ENCODE measurements at regions not wholly inside any gene's neighbourhood (a gene's known extent, or its start where the extent isn't known, plus 50 kb on each side); places are given as distances from the start of the nearest gene placed in this dataset.

- Histone ChIP-seq H3K9ac (ENCODE audit: insufficient read depth, low read length, poor library complexity, severe bottlenecking) (no peak overlapping the region), H3K36me3 (replicated peaks in 1 of 2; ENCODE audit: control insufficient read depth in 1 of 2, insufficient read depth in 2 of 2, low read length in 2 of 2) (no peaks in the 10 kb centered on the region), H4K20me1 (ENCODE audit: insufficient read depth, low read length) (no peaks in the 10 kb centered on the region), H2AFZ (ENCODE audit: insufficient read depth, low read depth, low read length, poor library complexity, severe bottlenecking) (no peak overlapping the region), H3K4me2 (replicated peaks; ENCODE audit: extremely low read depth, low read length, poor library complexity, severe bottlenecking) (no peak overlapping the region), H3K4me3 (replicated peaks in 1 of 3; ENCODE audit: low read depth in 2 of 3, low read length in 3 of 3) (no peak overlapping the region), H3K27ac (ENCODE audit: low read depth in 1 of 2, low read length in 2 of 2) (no peak overlapping the region), H3K9me3 (replicated peaks in 1 of 2; ENCODE audit: control insufficient read depth in 1 of 2, insufficient read depth in 1 of 2, low read length in 2 of 2) (peaks cover 0 to 3% of the 10 kb centered on the region in 2 donors), H3K27me3 (ENCODE audit: control insufficient read depth in 2 of 2, insufficient read depth in 2 of 2, low read length in 2 of 2) (no peaks in the 10 kb centered on the region), H3K79me2 (ENCODE audit: insufficient read depth, low read length) (no peaks in the 10 kb centered on the region), H3K4me1 (ENCODE audit: control insufficient read depth in 1 of 2, insufficient read depth in 2 of 2, low read length in 2 of 2) (no peaks in the 10 kb centered on the region)
- no peak overlapping the region for H3K27ac Mint-ChIP-seq
- H3K9me3 Mint-ChIP-seq, result peaks cover 3 to 17% (median 8%) of the 10 kb centered on the region in 7 donors
- no peak overlapping the region for H3K4me3 Mint-ChIP-seq
- 17% methylated on average over 1 of the region's 7 CpGs for WGBS (ENCODE audit: insufficient coverage)
- DNase-seq, result no peak
- no peak for TF ChIP-seq CTCF (IDR thresholded peaks at IDR 0.05)
- H3K27me3 Mint-ChIP-seq (ENCODE audit: low read depth in 3 of 3), result peaks cover 2% of the 10 kb centered on the region in 3 donors
- intact Hi-C loops (cut with micrococcal nuclease), result no loop called here
- no peaks in the 10 kb centered on the region for H3K36me3 Mint-ChIP-seq
- H3K4me1 Mint-ChIP-seq, result no peaks in the 10 kb centered on the region
Observed at GRCh38 chr10:25675204-25675603, 258.8 kb upstream of the MYO3A start.

DNA sequence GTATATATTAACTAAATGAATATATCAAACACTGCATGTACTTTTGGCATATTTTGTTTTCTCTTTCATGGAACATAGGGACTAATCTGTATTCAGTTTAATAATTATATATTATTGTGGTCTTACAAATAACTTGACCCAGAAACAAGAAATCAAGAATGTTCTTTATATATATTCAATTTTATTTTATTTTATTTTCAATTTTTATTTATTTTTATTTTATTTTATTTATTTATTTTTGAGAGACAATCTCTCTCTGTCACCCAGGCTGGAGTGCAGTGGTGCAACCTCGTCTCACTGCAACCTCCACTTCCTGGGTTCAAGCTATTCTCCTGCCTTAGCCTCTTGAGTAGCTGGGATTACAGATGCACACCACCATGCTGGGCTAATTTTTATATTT lies 258.4 kb upstream of the MYO3A start:
- Mint-ChIP-seq H3K4me1 (no peaks in the 10 kb centered on the region), H3K27ac (no peak overlapping the region), H3K27me3 (ENCODE audit: low read depth in 3 of 3) (peaks cover 2% of the 10 kb centered on the region in 3 donors), H3K9me3 (peaks cover 3 to 17% (median 8%) of the 10 kb centered on the region in 7 donors), H3K36me3 (no peaks in the 10 kb centered on the region), H3K4me3 (no peak overlapping the region)
- no peak overlapping the region for H3K9ac ChIP-seq (ENCODE audit: insufficient read depth, low read length, poor library complexity, severe bottlenecking)
- H3K9me3 ChIP-seq (replicated peaks in 1 of 2; ENCODE audit: control insufficient read depth in 1 of 2, insufficient read depth in 1 of 2, low read length in 2 of 2), result peaks cover 0 to 3% of the 10 kb centered on the region in 2 donors
- no peak overlapping the region for H2AFZ ChIP-seq (ENCODE audit: insufficient read depth, low read depth, low read length, poor library complexity, severe bottlenecking)
- no peaks in the 10 kb centered on the region for H3K79me2 ChIP-seq (ENCODE audit: insufficient read depth, low read length)
- intact Hi-C loops (cut with micrococcal nuclease), result no loop called here
- no peaks in the 10 kb centered on the region for H3K27me3 ChIP-seq (ENCODE audit: control insufficient read depth in 2 of 2, insufficient read depth in 2 of 2, low read length in 2 of 2)
- H3K4me2 ChIP-seq (replicated peaks; ENCODE audit: extremely low read depth, low read length, poor library complexity, severe bottlenecking), result no peak overlapping the region
- no peak overlapping the region for H3K27ac ChIP-seq (ENCODE audit: low read depth in 1 of 2, low read length in 2 of 2)
- no peak for TF ChIP-seq CTCF (IDR thresholded peaks at IDR 0.05)
- H4K20me1 ChIP-seq (ENCODE audit: insufficient read depth, low read length), result no peaks in the 10 kb centered on the region
- no peaks in the 10 kb centered on the region for H3K4me1 ChIP-seq (ENCODE audit: control insufficient read depth in 1 of 2, insufficient read depth in 2 of 2, low read length in 2 of 2)
- H3K4me3 ChIP-seq (replicated peaks in 1 of 3; ENCODE audit: low read depth in 2 of 3, low read length in 3 of 3), result no peak overlapping the region
- no peak for DNase-seq
- WGBS (ENCODE audit: insufficient coverage), result no CpG with 5 or more reads among the region's 1 CpG
- H3K36me3 ChIP-seq (replicated peaks in 1 of 2; ENCODE audit: control insufficient read depth in 1 of 2, insufficient read depth in 2 of 2, low read length in 2 of 2), result no peaks in the 10 kb centered on the region
